SK-N-SH treated with all-trans-retinoic acid at 6 μM for 48 hours (cell line): ENCODE measurements at regions not wholly inside any gene's neighbourhood (a gene's known extent, or its start where the extent isn't known, plus 50 kb on each side); places are given as distances from the start of the nearest gene placed in this dataset.

ENCODE experiments used
- PATZ1 ChIP-seq: fragments of 250-450 bp; sonication (Bioruptor Pico); IDR thresholded peaks from 2 replicates; pipeline ENCODE4 v1.8.0; 2020; ENCODE audit warnings: mild to moderate bottlenecking, moderate library complexity, borderline replicate concordance
- ZNF565 ChIP-seq: fragments of 450-650 bp; formaldehyde crosslinking; conservative IDR thresholded peaks from 2 replicates; pipeline ENCODE4 v1.5.0; 2020; ENCODE audit warnings: low read depth, mild to moderate bottlenecking, moderate library complexity

- no peak for TF ChIP-seq PATZ1 (CRISPR knock-in tag)
- TF ChIP-seq ZNF565 (CRISPR knock-in tag) = no peak
Observed at GRCh38 chr3:707041-707440, 385.8 kb upstream of the CNTN6 start.
